Activated gamma-delta T cell treated with anti-CD3 and anti-CD28 coated beads, Interleukin-2, amount 50 U/mL, for 16 hours (primary cell): ENCODE measurements at regions not wholly inside any gene's neighbourhood (a gene's known extent, or its start where the extent isn't known, plus 50 kb on each side); places are given as distances from the start of the nearest gene placed in this dataset.
"Not testable (repeated sequence)": the region's sequence is repeated elsewhere in the genome, so short reads cannot be mapped to it uniquely, and the experiment has no call there.

Source experiments
- DNase-seq: peaks from one replicate; pipeline ENCODE4 v3.0.0-alpha.2; 2020; ENCODE audit warnings: low read depth

DNA sequence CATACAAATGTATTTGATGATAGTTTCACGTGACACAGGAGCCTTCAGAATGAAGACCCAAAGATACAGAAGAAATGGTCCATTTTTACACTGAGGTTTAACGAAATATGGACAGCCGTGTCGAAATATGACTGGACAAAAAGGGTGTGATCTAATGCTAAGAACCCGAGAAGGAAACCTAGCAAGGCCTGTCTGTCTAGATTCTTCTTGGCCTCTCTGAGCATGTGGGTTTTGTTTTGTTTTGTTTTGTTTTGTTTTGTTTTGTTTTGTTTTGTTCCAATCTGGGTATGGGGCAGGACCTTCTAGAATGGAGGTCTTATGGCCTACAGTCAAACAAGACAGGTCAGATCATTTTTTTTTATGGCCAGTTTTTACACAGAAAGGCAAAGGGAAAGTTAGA, 242.7 kb upstream of the STT3B start:
- no peak for DNase-seq

- no peak for DNase-seq
These were observed 240.9 kb upstream of the STT3B start for GRCh38 chr3:31291818-31292217.

- DNase-seq = no peak
These were observed 238.1 kb upstream of the STT3B start for GRCh38 chr3:31294430-31295149.

DNA sequence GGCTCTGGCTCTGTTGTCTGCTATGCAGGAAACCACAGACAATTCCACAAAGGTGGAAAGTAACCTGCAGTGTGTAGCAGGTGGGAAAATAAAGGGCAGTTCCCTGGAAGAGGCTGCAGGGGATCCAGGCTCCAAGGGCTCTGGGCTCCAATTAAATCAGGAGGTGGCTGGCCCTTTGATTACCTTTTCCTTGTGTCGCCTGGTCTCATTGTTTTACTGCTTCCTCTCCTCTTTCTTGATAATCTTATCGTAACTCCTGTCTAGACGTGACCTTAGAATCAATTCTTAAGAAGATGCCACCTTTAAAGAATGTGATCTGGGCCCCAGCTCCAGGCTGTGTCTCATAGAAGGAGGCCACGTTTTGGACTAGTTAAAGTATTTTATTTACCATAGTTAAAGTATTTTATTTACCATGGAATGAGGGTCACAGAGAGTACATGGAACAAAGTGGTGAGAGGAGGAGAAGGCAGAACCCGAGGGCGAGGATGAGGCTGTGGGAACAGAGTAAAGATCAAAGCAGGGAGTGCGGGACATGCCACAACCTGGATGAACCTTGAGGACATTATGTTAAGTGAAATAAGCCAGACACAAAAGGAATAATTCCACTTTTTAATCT, 237.5 kb upstream of the STT3B start:
- no peak for DNase-seq

GRCh38 chr3:31297726-31298298, 234.9 kb upstream of the STT3B start:
- no peak for DNase-seq

DNA sequence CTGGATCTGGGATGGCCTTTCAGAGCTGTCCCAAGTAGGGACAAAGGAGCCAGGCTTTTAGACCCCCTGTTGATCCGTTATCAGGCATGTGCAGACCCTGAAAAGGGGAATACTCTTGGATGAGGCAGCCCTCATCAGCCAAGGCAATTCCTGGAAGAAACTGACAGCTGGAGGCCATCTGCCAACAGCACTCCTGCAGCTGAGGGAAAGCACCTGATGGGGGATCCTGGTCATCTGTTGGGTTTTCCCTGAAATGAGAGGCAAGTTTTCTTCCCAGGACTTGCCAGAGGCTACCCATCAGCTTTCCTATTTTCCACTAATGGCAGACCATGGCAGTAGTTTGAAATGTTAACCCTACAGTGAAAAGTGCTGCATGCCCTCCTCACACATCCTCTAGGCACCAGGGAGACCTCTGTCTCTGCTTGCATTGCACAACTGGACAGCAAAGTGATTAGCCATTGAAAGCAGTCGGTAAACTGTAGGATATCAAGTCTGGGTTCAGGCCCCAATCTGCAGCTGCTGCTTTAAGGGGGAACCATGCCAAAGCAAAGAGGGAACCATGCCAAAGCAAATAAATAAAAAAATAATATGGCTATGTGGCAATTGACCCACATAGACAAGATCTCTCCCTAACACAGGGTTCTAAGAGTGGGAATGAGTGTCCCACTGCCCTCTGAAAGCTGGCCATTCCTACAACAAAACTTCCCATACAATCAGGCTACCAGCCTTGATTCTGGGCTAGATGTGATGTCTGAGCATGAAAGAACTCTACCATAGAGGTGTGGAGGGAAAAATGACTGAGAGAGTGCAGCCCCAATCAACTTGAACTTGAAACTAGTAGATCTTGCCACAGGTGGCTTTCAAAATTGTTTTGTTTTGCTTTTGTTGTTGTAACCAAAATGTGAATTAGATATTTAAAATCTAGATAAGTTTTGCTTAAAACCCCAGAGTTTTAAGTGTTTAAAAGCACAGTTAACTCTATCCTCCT, 232.0 kb upstream of the STT3B start:
- no peak for DNase-seq

GRCh38 chr3:31302343-31302742, 230.4 kb upstream of the STT3B start:
- DNase-seq = no peak

GRCh38 chr3:31305340-31305739, 227.4 kb upstream of the STT3B start:
- no peak for DNase-seq

DNA sequence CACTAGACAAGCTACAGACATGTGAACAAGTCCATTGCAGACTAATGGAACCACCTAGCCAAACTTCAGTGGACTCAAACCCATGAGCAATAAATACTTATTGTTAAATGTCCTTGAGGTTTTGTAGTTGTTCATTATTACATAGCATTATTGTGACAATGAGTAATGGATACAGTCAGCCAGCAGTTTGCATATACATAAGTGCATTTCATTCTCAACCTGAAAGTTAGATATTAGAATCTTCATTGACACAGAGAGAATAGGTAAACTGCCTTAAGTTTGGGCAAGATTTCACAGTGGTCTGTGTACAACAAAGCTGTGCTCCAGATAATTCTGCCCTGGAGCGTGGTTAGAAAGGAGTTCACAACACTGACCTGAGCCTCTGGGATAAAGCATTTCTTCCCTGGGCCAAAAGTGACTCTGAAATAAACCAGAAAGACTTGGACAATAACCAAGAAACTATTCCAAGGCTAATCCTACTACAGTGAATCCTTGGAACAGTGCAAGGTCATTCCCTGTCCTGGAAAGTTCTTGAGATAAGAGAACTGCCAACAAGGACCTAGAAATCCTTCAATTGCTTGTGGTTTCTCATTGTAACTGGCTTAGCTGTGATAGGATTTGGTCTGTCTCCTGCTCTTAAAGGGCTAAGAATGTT, 225.5 kb upstream of the STT3B start:
- no peak for DNase-seq

- DNase-seq = no peak
These were observed 221.2 kb upstream of the STT3B start for GRCh38 chr3:31311559-31311958.

GRCh38 chr3:31312400-31312799, 220.3 kb upstream of the STT3B start:
- DNase-seq = no peak

GRCh38 chr3:31314258-31314657, 218.5 kb upstream of the STT3B start:
- no peak for DNase-seq

GRCh38 chr3:31319332-31319731, 213.4 kb upstream of the STT3B start:
- DNase-seq = no peak

DNA sequence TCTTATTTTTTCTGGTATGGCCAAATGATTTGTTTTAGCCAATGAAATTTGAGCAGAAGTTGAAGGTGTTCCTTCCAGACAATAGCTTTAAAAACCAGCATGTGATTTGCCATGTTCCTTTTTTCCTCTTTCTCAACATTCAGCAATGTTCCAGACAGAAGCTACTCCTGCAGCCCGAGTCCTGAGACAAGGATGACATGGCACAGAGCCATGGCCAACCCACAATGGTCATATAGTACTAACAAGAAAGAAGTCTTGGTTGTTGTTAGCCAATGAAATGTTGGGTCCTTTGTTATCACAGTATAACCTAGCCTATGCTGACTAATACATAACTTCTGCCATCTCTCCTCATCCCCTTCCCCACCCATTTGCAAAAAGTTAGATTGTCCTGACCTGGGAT, 211.1 kb upstream of the STT3B start:
- no peak for DNase-seq

GRCh38 chr3:31322460-31322859, 210.3 kb upstream of the STT3B start:
- DNase-seq = no peak

- not testable (repeated sequence) for DNase-seq
These were observed 204.8 kb upstream of the STT3B start for GRCh38 chr3:31327826-31328357.

GRCh38 chr3:31331278-31331677, 201.4 kb upstream of the STT3B start:
- DNase-seq = no peak

GRCh38 chr3:31341130-31341529, 191.6 kb upstream of the STT3B start:
- no peak for DNase-seq

GRCh38 chr3:31343075-31343474, 189.7 kb upstream of the STT3B start:
- no peak for DNase-seq

GRCh38 chr3:31345581-31345980, 187.1 kb upstream of the STT3B start:
- no peak for DNase-seq

GRCh38 chr3:31346542-31346979, 186.2 kb upstream of the STT3B start:
- no peak for DNase-seq
